IPS DF 6.9 (cell line): ENCODE measurements at regions not wholly inside any gene's neighbourhood (a gene's known extent, or its start where the extent isn't known, plus 50 kb on each side); places are given as distances from the start of the nearest gene placed in this dataset.
"Not testable (repeated sequence)": the region's sequence is repeated elsewhere in the genome, so short reads cannot be mapped to it uniquely, and the experiment has no call there.

Source experiments
- DNase-seq: peaks from one replicate; pipeline ENCODE4 v3.0.0-alpha.2; 2013; ENCODE audit warnings: low read depth, low spot score
- H3K27ac ChIP-seq: one replicate; pipeline ENCODE4 v1.5.1; 2013; ENCODE audit warnings: low read length, control low read depth
- H3K27me3 ChIP-seq: 2 replicates; pipeline ENCODE4 v1.6.1; 2013; ENCODE audit warnings: mild to moderate bottlenecking, low read length; ENCODE audit not compliant: control insufficient read depth, insufficient read depth
- H3K36me3 ChIP-seq: 2 replicates; pipeline ENCODE4 v1.6.1; 2013; ENCODE audit warnings: low read length; ENCODE audit not compliant: control insufficient read depth, insufficient read depth
- H3K4me1 ChIP-seq: 2 replicates; pipeline ENCODE4 v1.6.1; 2013; ENCODE audit warnings: low read length; ENCODE audit not compliant: control insufficient read depth, insufficient read depth
- H3K4me3 ChIP-seq: 2 replicates; pipeline ENCODE4 v1.5.1; 2013; ENCODE audit warnings: mild to moderate bottlenecking, low read length
- H3K9me3 ChIP-seq: 2 replicates; pipeline ENCODE4 v1.6.1; 2013; ENCODE audit warnings: low read length, inconsistent platforms; ENCODE audit not compliant: control insufficient read depth, insufficient read depth
- WGBS: extraction: QIAGEN DNeasy Blood & Tissue Kit; methylation state at CpG from one replicate; pipeline ENCODE4 v1.1.7; 2013; ENCODE audit warnings: mixed read lengths, missing lambda C conversion rate; ENCODE audit not compliant: insufficient read length, insufficient coverage; 5-methylcytosine and 5-hydroxymethylcytosine counted together

DNA sequence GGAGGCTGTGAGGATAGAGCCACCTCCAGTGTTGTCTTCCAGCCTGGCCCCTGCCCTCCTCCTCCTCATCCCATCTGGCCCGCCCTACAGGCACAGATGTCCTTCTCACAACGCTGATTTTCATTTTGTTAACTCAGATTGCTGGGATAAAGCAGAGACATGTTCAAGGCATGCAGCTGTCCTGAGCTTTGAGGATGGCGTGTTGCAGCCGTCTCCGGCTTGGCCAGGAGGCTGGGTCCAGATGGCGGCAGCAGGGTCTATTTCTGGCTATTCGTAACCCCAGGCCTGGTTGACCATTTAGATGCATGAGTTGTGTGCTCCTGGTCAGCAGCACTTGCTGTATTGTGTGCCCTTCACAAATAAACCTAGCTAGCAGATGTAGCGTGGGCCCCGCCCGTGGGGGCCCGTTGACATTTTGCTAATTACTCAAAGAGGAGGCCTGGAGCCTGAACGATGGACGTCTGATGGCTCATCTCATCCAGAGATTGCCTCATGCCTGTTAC is 185.0 kb downstream of the BANP start:
- H3K27me3 ChIP-seq, H3K9me3 ChIP-seq, H3K27ac ChIP-seq, H3K4me1 ChIP-seq, H3K36me3 ChIP-seq, DNase-seq, H3K4me3 ChIP-seq: not testable (repeated sequence)
- whole genome bisulfite sequencing, result no CpG with 5 or more reads among the region's 13 CpGs

DNA sequence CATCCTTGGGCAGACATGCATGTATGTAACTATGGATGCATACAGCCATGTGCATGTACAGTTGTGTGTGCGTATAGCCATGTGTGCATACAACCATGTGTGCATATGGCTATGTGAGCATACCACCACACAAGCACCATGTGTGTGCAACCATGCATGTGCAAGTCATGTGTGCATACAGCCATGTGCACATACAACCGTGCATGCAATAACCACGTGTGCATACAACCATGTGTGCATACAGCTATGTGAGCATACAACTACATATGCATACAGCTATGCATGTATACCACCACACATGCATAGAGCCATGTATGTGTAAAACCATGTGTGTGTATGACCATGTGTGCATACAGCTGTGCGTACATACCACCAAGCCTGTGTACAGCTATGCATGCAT is 185.7 kb downstream of the BANP start:
- H3K36me3 ChIP-seq, H3K27me3 ChIP-seq, H3K4me3 ChIP-seq, H3K4me1 ChIP-seq, DNase-seq, H3K9me3 ChIP-seq, H3K27ac ChIP-seq: not testable (repeated sequence)
- no CpG with 5 or more reads among the region's 4 CpGs for whole genome bisulfite sequencing

DNA sequence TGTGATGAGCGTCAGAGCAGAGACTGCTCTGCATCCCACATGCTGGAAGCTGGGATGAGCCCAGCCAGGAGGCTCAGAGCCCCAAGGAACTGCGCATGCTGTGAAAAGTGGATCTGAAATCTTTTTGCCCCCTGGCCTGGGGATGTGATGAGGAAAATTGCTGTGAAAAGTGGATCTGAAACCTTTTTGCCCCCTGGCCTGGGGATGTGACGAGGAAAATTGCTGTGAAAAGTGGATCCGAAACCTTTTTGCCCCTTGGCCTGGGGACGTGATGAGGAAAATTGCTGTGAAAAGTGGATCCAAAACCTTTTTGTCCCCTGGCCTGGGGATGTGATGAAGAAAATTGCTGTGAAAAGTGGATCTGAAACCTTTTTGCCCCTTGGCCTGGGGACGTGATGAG is 187.9 kb downstream of the BANP start:
- not testable (repeated sequence) for DNase-seq, H3K27ac ChIP-seq, H3K36me3 ChIP-seq, H3K4me1 ChIP-seq, H3K27me3 ChIP-seq, H3K4me3 ChIP-seq, H3K9me3 ChIP-seq
- no CpG with 5 or more reads among the region's 6 CpGs for WGBS

GRCh38 chr16:88140195-88140594 is 189.0 kb downstream of the BANP start:
- H3K4me1 ChIP-seq, DNase-seq, H3K4me3 ChIP-seq, H3K36me3 ChIP-seq, H3K27ac ChIP-seq, H3K9me3 ChIP-seq, H3K27me3 ChIP-seq: not testable (repeated sequence)
- no CpG with 5 or more reads among the region's 20 CpGs for whole genome bisulfite sequencing

DNA sequence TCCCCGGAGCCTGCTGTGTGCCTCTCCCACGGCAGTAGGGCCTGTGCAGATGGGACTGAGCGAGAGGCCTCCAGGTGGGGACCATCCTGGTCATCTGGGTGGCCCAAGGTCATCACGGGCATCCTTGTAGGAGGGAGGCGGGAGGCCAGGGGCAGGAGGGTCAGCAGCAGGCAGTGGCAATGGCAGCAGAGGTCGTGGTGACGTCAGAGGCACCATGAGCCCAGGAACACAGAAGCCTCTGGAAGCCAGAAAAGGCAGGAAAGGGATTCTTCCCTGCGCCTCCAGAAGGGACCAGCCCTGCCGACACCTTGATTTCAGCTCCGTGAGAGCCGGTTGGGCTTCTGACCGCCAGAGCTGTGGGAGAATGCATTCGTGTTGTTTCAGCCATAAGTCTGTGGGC is 190.3 kb downstream of the BANP start:
- no CpG with 5 or more reads among the region's 13 CpGs for WGBS
- Histone ChIP-seq H3K4me1 (no peaks in the 10 kb centered on the region), H3K27me3 (no peaks in the 10 kb centered on the region), H3K4me3 (no peak overlapping the region), H3K36me3 (no peaks in the 10 kb centered on the region), H3K9me3 (peaks cover 1% of the 10 kb centered on the region; the same call in 1 of the 2 replicates), H3K27ac (no peak overlapping the region)
- no peak for DNase-seq

GRCh38 chr16:88142056-88142935 is 191.1 kb downstream of the BANP start:
- no CpG with 5 or more reads among the region's 23 CpGs for WGBS

DNA sequence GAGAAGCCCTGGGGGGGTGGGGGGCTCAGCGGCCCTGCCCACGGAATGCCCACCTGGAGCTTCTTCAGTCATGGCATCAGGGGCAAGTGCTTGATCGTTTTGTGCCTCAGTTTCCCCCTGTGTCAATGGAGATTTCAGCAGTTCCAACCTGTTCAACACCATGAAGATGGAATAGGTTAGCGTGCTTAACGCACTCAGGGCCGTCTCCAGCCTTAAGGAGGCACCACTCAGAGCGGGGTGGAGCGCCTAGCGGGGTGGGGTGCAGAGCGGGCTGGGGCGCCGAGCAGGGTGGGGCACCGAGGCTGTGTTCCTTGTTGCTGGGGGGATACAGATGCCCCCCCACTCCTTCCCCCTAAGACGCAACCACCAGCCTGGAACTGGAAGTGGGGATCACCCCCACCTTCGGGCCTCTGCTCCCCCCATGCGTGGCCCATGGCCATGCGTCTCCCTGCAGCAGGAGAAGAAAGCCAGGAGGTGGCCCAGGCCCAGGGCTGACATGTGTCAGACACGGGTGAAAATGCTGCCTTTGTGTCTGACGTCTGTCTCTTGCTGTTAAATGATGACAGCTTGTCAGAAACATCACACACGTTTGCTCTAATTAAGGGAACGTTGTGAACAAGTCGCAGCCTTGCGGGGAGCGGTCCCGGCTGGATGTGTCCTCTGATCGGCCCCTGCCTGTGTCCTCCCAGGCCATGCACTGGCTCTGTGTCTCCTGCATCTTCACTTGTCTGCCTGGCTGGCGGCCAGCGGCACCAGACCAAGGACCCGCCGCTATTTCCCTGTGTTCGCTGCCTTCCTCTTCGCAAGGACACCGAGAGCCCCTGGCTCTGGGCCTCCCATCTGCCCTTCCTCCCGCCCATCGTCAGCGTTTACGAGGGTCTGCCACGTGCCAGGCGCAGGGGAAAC is 192.1 kb downstream of the BANP start:
- DNase-seq, H3K27ac ChIP-seq, H3K4me3 ChIP-seq, H3K4me1 ChIP-seq, H3K27me3 ChIP-seq, H3K36me3 ChIP-seq, H3K9me3 ChIP-seq: not testable (repeated sequence)
- no CpG with 5 or more reads among the region's 39 CpGs for WGBS

More at GRCh38 chr16:88142056-88142935, 191.1 kb downstream of the BANP start:
- not testable (repeated sequence) for H3K4me1 ChIP-seq, H3K36me3 ChIP-seq, H3K9me3 ChIP-seq, H3K27me3 ChIP-seq, H3K4me3 ChIP-seq, DNase-seq, H3K27ac ChIP-seq

DNA sequence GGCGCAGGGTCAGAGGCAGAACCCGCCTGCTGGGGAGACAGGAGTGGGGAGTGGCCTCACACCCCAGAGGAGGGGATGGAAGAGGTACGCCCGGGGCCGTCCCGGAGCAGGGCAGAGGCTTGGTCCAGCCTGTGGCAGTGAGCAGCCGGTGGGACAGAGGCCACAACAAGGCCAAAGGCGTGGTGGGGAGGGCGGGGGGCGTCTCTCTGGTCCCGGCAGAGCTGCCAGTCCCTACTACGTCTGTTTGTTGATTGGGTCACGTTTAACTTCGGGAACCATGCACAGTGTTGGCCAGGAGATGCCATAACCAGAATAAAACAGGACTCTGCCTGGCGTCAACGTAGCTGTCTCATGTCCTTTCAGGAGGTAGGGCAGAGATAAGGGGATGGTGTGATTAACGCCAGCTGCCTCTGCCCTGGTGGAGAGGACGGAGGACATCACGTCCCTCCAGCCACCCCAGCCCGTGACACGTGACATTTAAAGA is 192.8 kb downstream of the BANP start:
- no CpG with 5 or more reads among the region's 21 CpGs for WGBS
- Histone ChIP-seq H3K36me3 (no peaks in the 10 kb centered on the region), H3K4me1 (no peaks in the 10 kb centered on the region), H3K4me3 (no peak overlapping the region), H3K27ac (no peak overlapping the region), H3K9me3 (no peaks in the 10 kb centered on the region), H3K27me3 (no peaks in the 10 kb centered on the region)
- no peak for DNase-seq

DNA sequence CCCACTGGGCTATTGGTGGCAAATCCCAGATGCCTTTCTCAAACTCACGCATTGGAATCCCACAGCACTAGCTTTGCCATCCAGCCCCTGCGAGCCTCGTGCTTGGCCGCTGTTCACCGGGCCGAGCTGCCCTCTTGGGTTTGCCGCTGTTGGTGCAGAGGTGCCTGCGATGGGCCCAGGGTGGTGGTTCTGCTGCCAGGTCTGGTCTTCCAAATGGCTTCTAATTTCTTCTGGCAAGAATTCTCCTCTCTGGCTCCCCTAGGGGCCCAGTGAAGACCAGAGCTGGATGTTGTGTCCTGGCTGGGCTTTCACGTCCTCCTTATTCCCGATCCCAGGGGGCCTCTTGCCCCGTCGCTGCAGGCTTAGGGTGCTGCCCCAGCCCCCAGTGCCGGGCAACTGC is 194.1 kb downstream of the BANP start:
- not testable (repeated sequence) for H3K4me1 ChIP-seq, H3K4me3 ChIP-seq, H3K27ac ChIP-seq, DNase-seq, H3K9me3 ChIP-seq, H3K27me3 ChIP-seq, H3K36me3 ChIP-seq
- no CpG with 5 or more reads among the region's 13 CpGs for WGBS

GRCh38 chr16:88145824-88146405 is 194.7 kb downstream of the BANP start:
- WGBS, result no CpG with 5 or more reads among the region's 21 CpGs
- H3K27me3 ChIP-seq, H3K4me3 ChIP-seq, DNase-seq, H3K27ac ChIP-seq, H3K4me1 ChIP-seq, H3K36me3 ChIP-seq, H3K9me3 ChIP-seq: not testable (repeated sequence)
